Inflammatory macrophage (primary cell): ENCODE measurements at regions not wholly inside any gene's neighbourhood (a gene's known extent, or its start where the extent isn't known, plus 50 kb on each side); places are given as distances from the start of the nearest gene placed in this dataset.

Experiments used
- DNase-seq, 2 donors: peaks; one replicate each; pipeline ENCODE4 v3.0.0-alpha.2; 2020 to 2022

GRCh38 chr3:117688583-117688982 lies 979.0 kb downstream of the TUSC7 start:
- DNase-seq, result no peak

DNA sequence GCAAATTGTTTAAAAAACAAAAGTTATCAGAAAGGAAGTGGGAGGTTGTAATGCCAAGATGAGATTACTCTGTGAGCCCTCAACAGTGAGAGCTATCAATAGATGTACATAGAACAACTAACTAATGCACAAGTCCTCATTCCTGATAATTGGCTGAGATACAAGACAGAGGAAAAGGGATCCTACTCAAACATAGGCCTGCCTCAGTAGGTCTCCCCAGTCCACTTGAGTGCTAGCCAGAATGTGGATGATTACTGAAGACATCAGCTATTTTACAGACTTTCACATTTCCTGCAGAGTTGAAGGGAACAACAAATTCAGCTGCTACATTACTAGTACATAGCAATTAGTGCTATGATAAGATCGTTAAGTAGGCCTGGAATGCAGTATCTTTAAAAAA lies 981.9 kb downstream of the TUSC7 start:
- no peak for DNase-seq

- no peak for DNase-seq
Measured at GRCh38 chr3:117692416-117692995, 982.9 kb downstream of the TUSC7 start.

- DNase-seq, result no peak
Measured at GRCh38 chr3:117695321-117695720, 985.7 kb downstream of the TUSC7 start.

DNA sequence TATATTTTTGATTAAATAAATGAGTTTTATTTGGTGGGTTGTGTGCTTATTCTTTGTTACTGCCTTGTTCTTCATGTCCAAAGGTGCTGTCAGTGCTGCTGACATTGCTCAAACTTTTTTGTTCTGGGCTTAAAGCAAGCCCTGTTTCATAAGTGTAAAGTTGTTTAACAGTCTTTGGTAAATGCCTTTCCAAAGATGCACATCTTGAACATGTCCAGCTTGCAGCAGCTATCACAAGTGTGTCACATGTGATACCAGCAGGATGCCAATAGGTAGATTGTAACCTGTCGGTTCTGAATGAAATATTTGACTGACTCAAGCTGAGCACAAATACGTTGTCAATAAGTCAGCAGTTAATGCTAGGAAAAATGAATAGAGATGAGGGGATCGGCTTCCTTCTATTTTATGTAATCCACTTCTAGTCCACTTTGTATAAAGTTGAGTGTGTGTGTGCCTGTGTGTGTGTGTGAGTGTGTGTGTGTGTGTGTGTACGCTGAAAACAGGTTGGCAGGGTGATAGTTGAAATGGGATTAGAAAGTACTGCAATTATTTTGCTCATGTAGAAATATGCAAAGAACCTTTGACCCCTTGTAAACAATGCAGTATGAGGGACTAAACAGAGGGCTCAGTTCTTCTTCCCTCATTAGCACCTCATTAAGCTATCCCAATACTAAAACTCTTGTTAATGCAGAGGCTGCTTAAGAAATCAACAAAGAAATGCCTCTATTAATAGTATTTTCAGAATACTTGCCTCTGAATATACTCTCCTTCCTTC lies 986.5 kb downstream of the TUSC7 start:
- no peak for DNase-seq

DNA sequence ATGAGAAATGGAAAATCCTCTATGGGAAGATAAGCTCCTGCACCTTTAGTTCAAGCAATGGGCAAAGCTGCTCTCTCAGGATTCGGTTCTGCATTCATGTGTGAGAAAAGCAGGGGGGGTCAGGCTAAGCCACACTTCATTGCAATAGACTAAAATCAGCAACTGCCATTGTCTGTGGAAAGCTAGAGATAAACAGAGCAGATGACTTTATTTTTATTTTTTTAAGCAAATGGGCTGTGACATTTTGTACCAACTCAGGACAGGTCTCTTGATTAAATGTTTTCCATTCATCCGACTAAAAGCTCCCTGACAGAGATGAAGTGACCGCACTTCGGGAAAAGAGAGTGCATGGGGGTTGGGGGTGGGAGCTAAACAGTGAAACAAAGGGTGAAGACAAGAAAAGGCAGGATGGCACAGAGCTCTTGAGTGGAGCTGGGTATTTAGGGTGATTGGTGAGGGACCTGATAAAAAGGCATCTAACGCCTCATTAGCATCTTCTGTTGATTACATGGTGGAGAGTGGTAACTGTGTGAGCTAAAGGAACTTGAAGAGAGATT lies 987.4 kb downstream of the TUSC7 start:
- DNase-seq, result no peak

DNA sequence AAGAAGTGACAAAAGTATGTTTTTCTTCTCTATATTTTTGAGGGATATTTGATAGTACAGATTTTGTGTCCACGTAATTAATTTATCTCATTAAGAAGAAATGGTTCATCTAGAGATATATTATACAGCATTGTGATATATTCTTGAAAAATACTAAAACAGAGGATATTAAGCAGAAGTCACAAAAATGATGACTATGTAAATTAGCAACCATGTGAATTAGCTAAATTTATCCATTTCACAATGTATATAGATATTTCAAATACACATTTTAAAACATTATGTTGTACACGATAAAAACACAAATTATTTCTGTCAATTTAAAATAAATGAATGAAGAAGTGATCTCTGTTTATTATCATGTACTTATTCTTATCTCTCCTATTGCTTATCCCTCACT lies 989.5 kb downstream of the TUSC7 start:
- DNase-seq, result no peak

DNA sequence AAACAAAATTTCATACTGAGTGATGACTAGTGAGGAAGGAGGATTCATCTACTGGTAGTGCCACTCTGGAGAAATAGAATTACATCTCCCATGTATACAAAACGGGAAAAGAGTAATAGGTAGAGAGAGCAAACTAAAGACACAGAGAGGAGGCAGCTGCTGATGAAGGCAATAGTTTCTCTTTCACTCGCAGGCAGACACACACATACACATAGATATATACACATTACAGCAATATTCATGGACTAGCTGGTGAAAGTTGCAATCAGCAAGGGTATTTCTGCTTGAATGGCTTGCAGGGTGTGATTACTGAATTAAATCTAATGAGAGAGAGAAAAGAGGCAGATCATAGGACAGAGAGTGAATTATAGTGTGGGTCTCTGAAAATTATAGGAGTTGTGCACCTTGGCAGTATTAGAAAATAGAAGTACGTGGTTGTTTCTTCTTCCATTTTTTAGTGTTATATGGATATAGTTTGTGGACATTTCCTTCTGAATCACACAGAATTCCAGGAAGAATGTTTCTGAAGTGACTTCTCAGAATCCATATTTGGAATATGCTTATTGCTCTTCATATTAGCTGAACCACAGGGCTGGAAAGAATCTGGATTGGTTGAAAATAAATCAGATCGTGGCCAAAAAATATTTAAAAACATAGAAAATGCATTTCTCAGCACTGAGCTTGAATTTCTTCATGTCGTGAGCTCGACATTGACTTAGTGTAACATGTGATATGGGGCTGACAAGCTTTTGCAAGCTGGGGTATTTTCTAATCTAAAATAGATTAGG lies 991.2 kb downstream of the TUSC7 start:
- DNase-seq, result no peak

DNA sequence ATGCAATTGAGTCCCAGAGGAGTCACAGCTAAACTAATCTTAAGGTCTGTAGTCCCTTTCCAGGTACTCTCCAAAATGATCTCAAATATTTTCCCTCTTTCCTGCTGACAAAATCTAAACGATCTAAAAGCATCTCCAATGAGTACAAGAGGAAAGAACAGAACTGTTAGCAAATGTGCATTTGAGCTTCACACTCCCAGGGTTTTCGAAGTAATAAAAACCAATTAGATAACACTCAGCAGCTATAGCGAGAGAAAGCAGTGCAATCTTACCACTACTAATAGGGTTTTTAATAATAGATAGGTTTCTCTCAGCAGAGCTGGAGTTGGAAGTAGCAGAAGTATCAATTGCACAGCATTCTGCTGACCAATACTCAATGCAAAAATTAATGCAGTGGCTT lies 995.4 kb downstream of the TUSC7 start:
- no peak for DNase-seq

DNA sequence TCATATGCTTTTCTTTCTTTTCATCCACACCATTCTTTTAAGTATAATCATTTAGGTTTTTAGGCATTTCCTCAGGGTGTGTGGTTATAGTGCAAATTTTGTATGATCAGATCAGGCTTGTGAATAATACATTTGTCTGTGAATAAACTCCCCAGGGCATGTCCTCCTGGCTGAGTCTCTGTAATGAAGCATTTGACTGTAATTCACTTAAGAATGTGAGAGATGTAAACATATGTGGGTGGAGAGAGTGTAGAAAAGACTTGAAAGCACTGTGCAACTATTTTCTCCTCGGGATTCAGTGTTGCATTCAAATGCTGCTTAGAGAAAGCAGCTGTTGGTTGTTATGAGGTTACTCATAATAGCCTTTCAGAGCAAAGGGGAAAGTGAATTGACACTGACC lies 996.5 kb downstream of the TUSC7 start:
- DNase-seq, result no peak

GRCh38 chr3:117706756-117707155 lies 997.2 kb downstream of the TUSC7 start:
- no peak for DNase-seq

DNA sequence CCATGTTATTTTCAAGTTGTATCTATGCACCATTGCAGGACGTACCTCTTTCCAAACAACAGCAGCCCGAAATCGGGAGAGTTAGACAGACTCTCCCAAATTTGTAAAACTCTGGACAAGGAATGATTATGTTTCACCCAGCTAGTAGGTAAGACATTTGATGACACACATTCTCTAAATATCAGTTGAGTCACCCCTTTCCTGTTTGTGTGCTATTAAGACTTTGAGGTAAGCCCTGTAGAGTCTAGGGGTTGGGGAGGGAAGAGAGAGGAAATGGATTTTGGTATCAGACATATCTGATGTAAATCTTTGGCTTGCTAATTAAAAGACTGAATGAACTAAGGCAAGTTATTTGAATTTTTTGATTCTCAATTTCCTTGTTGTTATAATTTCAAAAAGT lies 999.0 kb downstream of the TUSC7 start:
- DNase-seq, result no peak

GRCh38 chr3:117709108-117709507 lies 999.5 kb downstream of the TUSC7 start:
- no peak for DNase-seq

GRCh38 chr3:117710501-117710900 lies 1000.9 kb downstream of the TUSC7 start:
- no peak for DNase-seq

DNA sequence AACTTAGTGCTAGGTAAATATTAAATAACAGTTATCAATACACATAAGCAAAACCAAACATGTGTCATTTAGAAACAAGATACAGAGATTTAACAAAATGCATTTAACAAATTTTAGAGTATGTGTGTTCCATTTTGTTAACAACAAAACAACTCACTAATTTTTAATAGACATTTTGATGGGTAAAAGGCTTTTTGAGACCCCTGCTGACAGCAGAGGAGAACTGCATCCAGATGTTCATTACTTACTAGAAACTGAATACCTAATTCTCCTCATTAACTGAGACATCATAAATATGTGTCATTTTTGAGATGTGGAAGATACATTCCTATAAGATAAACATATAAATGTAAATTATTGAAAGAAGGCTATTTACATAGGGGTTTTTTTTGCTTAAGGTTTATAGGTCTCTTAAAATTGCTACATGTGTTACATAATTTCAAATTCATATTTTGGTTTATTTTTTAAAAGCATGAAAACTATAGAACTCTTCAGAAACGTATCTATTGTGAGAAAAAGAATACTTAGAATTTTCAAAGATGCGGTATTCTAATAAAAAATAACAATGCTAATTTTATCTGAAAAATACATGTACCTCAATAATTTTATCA lies 1009.8 kb downstream of the TUSC7 start:
- DNase-seq, result peak; percentile 7 to 15

DNA sequence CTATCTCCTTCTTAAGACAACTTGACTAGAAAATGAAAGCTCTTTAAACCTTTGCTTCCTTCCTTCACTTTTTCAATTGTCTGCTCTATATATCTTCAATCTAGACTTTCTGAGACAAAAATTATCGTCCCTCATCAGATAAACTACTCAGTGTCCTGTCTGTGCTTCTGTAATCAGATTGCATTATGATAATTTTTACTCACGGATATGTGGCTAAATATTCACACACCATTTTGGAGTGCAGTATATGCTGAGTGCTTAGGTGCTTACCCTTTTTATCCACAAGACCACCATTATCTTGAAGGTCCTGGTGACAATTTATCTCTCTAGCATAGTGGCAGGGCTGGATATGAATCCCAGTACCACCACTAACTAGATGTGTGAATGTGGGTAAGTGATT lies 1012.3 kb downstream of the TUSC7 start:
- DNase-seq, result no peak

GRCh38 chr3:117722856-117723255 lies 1013.3 kb downstream of the TUSC7 start:
- DNase-seq, result peak; percentile 82 to 91

- DNase-seq, result no peak
Measured at GRCh38 chr3:117723825-117724224, 1014.2 kb downstream of the TUSC7 start.

DNA sequence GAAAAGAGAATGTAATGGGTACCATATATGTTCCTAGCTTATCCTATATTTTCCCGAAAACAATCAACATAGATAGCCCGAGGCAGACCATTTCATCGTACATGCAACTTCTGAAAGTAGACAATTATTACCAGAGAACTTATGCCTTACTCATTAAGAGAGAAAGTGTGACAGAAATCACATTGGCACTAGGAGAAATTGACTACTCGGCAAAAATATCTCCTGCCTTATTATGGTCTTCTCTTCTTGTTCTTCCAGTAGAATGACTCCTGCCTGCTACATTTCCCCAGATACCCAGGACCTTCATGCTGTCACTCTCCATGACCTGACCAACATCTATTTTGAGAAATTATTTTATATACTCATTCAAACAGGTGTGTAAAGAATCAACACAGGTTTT lies 1015.7 kb downstream of the TUSC7 start:
- DNase-seq, result no peak

- DNase-seq, result no peak
Measured at GRCh38 chr3:117726776-117727175, 1017.2 kb downstream of the TUSC7 start.

DNA sequence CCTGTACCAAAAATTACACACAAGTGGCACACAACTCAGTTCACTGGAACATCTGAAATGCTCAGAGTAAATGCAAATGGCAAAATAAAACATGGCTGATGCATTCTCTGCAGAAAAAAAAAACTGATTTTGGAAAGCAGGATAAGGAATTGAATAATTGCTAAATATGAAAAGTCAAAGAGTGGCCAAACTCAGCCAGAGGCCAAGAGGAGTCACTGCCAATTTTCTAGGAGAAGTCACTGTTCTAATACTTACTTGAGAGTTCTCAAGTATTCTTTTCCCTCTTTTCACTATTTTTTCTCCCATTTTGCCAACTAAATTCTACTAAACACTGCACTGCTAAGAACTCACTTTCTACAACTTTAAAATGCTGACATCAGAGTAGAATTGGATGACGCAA lies 1018.6 kb downstream of the TUSC7 start:
- no peak for DNase-seq

- DNase-seq, result no peak
Measured at GRCh38 chr3:117734496-117734895, 1024.9 kb downstream of the TUSC7 start.

DNA sequence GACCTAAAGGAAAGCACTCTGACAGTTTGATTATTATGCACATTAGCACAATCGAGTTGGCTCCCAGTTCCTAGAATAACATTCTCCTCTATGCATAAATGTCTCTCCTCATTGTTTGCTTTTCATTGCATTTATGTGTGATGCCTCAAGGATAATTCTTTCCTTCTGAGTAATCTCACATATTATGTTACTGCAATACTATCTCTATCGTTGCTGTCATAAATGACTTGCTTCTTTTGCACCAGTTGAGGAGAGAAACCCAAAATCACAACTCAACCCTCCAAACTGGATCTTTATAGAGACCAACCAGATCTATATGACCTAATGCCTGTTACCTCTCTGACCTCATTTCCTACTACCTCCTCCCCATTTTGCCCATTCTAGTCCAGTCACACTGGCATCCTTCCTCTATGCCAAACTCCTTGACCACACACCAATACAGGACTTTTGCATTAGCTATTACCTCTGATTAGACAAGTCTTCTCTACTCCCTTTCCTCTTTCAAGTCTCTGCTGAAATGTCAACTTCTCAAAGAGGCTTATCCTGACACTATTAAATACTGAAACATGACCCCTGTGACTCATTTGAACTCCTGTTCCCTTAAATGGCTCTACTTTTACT lies 1026.0 kb downstream of the TUSC7 start:
- DNase-seq, result no peak
